ENCODE measurements at regions not wholly inside any gene's neighbourhood (a gene's known extent, or its start where the extent isn't known, plus 50 kb on each side); places are given as distances from the start of the nearest gene placed in this dataset.

DNA sequence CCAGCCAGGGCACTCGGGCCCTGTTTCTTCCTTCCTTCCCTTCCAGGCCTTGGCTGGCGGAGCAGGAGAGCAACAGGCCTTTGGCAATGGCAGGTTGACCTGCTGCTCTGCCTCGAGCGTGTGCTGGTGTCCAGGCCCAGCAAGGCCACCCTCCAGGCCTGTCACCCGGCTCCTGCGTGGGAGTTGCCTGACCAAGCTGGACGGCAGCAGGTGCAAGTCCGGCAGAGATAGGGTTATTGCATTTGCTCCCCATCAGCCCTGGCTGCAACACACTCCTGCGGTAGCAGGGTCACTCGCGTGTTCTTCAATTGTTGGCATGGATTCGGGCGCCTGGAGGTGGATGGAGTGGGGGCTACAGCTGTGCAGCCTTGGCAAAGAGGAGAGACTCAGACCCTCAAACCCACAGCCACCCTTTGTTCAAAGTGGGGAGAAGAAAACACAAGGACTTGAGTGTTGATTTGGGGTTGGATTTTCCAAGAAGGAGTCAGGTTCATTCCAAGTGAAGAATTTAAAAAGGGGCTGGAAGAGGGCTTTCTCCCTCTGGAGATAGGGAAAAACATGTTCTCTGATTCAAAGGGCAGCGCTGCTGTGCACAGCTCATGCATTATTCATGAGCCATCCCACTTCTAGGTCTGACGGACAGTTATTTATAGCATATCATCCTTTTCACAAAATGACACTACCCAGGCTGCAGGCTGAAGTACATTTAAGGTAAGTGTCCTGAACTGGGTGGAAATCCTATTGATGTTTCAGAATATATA, 64.2 kb upstream of the PITRM1 start:
- CTCF ChIA-PET, result interaction anchor here (1.0 to 1.6 kb wide), 3 partner anchors 39 to 1530 kb away, joined by 3 to 5 read pairs (median 3); no protein-coding TSS in a partner anchor
- no peak for DNase-seq
- WGBS (ENCODE audit: low lambda C conversion rate), result 92% methylated on average over 14 of the region's 15 CpGs
- POLR2A ChIA-PET, result no interaction called here
- Histone ChIP-seq H3K9me3 (no peaks in the 10 kb centered on the region), H2AFZ (ENCODE audit: low read depth) (no peak overlapping the region), H3K4me1 (ENCODE audit: control insufficient read depth in 1 of 2, insufficient read depth in 2 of 2, low read depth in 1 of 2, low read length in 1 of 2) (no peaks in the 10 kb centered on the region; a peak in 1 of 4 replicates), H3K36me3 (replicated peaks in 1 of 2; ENCODE audit: control insufficient read depth in 1 of 2, insufficient read depth in 2 of 2, low read length in 1 of 2) (no peaks in the 10 kb centered on the region), H3F3A (replicated peaks; ENCODE audit: insufficient read depth) (no peaks in the 10 kb centered on the region), H3K27me3 (ENCODE audit: insufficient read depth) (no peaks in the 10 kb centered on the region), H3K79me2 (ENCODE audit: insufficient read depth) (no peaks in the 10 kb centered on the region), H4K20me1 (ENCODE audit: insufficient read depth) (no peaks in the 10 kb centered on the region), H3K4me2 (no peak overlapping the region), H3K9ac (no peak overlapping the region), H3K9me2 (no peaks in the 10 kb centered on the region), H3K27ac (ENCODE audit: low read depth in 2 of 2, low read length in 1 of 2) (no peak overlapping the region), H3K4me3 (ENCODE audit: low read depth in 2 of 2, low read length in 1 of 2) (no peak overlapping the region)
- TF ChIP-seq ELF1 (IDR thresholded peaks at IDR 0.05) (no peak), POLR2AphosphoS5 (IDR thresholded peaks at IDR 0.05; ENCODE audit: low read depth, low read length) (no peak), MEF2A (IDR thresholded peaks at IDR 0.05; ENCODE audit: borderline replicate concordance, low read depth) (no peak), SIN3A (IDR thresholded peaks at IDR 0.05; ENCODE audit: borderline replicate concordance, low read depth, low read length) (no peak), RFX5 (IDR thresholded peaks at IDR 0.05; ENCODE audit: low read length) (no peak), RAD21 (IDR thresholded peaks at IDR 0.05; ENCODE audit: low read length) (no peak), RCOR1 (IDR thresholded peaks at IDR 0.05; ENCODE audit: low read length) (no peak)
- TF ChIP-seq, protein P1, sequence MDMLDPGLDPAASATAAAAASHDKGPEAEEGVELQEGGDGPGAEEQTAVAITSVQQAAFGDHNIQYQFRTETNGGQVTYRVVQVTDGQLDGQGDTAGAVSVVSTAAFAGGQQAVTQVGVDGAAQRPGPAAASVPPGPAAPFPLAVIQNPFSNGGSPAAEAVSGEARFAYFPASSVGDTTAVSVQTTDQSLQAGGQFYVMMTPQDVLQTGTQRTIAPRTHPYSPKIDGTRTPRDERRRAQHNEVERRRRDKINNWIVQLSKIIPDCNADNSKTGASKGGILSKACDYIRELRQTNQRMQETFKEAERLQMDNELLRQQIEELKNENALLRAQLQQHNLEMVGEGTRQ (IDR thresholded peaks at IDR 0.05; ENCODE audit: borderline replicate concordance, low read depth, low read length), result no peak
- TF ChIP-seq, protein P2, sequence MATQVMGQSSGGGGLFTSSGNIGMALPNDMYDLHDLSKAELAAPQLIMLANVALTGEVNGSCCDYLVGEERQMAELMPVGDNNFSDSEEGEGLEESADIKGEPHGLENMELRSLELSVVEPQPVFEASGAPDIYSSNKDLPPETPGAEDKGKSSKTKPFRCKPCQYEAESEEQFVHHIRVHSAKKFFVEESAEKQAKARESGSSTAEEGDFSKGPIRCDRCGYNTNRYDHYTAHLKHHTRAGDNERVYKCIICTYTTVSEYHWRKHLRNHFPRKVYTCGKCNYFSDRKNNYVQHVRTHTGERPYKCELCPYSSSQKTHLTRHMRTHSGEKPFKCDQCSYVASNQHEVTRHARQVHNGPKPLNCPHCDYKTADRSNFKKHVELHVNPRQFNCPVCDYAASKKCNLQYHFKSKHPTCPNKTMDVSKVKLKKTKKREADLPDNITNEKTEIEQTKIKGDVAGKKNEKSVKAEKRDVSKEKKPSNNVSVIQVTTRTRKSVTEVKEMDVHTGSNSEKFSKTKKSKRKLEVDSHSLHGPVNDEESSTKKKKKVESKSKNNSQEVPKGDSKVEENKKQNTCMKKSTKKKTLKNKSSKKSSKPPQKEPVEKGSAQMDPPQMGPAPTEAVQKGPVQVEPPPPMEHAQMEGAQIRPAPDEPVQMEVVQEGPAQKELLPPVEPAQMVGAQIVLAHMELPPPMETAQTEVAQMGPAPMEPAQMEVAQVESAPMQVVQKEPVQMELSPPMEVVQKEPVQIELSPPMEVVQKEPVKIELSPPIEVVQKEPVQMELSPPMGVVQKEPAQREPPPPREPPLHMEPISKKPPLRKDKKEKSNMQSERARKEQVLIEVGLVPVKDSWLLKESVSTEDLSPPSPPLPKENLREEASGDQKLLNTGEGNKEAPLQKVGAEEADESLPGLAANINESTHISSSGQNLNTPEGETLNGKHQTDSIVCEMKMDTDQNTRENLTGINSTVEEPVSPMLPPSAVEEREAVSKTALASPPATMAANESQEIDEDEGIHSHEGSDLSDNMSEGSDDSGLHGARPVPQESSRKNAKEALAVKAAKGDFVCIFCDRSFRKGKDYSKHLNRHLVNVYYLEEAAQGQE (IDR thresholded peaks at IDR 0.05; ENCODE audit: low read depth, low read length), result no peak

GRCh38 chr10:3235996-3236510, 63.5 kb upstream of the PITRM1 start:
- ChIA-PET CTCF (interaction anchor here (1.0 to 1.2 kb wide), 2 partner anchors 38 to 1531 kb away, joined by 3 read pairs; no protein-coding TSS in a partner anchor), POLR2A (no interaction called here)
- no peaks in the 10 kb centered on the region for H3K36me3 ChIP-seq (replicated peaks in 1 of 2; ENCODE audit: control insufficient read depth in 1 of 2, insufficient read depth in 2 of 2, low read length in 1 of 2)
- no peaks in the 10 kb centered on the region for H3K79me2 ChIP-seq (ENCODE audit: insufficient read depth)
- no peak overlapping the region for H3K4me2 ChIP-seq
- no peaks in the 10 kb centered on the region for H3K9me3 ChIP-seq
- H4K20me1 ChIP-seq (ENCODE audit: insufficient read depth), result no peaks in the 10 kb centered on the region
- WGBS (ENCODE audit: low lambda C conversion rate), result 91% methylated on average over 15 of the region's 15 CpGs
- no peaks in the 10 kb centered on the region for H3K9me2 ChIP-seq
- H3K27me3 ChIP-seq (ENCODE audit: insufficient read depth), result no peaks in the 10 kb centered on the region
- no peaks in the 10 kb centered on the region; a peak in 1 of 4 replicates for H3K4me1 ChIP-seq (ENCODE audit: control insufficient read depth in 1 of 2, insufficient read depth in 2 of 2, low read depth in 1 of 2, low read length in 1 of 2)
- no peak for TF ChIP-seq GABPA (IDR thresholded peaks at IDR 0.05; ENCODE audit: low read depth)
- no peak for DNase-seq
- H3F3A ChIP-seq (replicated peaks; ENCODE audit: insufficient read depth), result no peaks in the 10 kb centered on the region
- H3K4me3 ChIP-seq (ENCODE audit: low read depth in 2 of 2, low read length in 1 of 2), result no peak overlapping the region
- no peak overlapping the region for H3K27ac ChIP-seq (ENCODE audit: low read depth in 2 of 2, low read length in 1 of 2)
- no peak overlapping the region for H3K9ac ChIP-seq
- no peak overlapping the region for H2AFZ ChIP-seq (ENCODE audit: low read depth)

All from SK-N-SH (cell line).